GM10266 (cell line): ENCODE measurements at regions not wholly inside any gene's neighbourhood (a gene's known extent, or its start where the extent isn't known, plus 50 kb on each side); places are given as distances from the start of the nearest gene placed in this dataset.
"Not testable (repeated sequence)": the region's sequence is repeated elsewhere in the genome, so short reads cannot be mapped to it uniquely, and the experiment has no call there.

Experiments
- DNase-seq: peaks from one replicate; pipeline ENCODE4 v3.0.0; 2012; ENCODE audit errors: extremely low spot score
- TF ChIP-seq, protein P1 (sequence below): IDR thresholded peaks from 2 replicates; pipeline ENCODE4 v1.5.1; 2012; ENCODE audit warnings: mild to moderate bottlenecking, low read depth; ENCODE audit not compliant: control insufficient read depth, insufficient read depth; ENCODE audit errors: missing control alignments

DNA sequence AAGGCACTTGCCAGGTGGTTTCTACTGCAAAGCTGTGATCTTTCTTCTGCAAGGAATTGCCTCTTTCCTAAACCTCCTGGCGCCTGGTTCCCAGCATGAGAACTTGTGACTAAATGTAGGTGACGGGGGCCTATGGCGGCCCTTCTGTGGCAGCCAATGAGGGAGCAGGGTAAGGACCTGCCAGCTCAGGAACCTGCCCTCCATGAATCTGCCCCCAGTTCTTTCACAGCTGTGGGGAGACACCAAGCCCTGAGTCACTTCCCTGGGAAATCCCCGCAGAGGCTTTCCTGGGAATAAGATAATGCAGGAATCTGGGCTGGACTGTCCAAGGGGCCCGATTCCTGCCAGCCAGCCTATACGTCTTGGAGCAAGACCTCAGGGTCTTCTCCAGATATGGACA, 56.7 kb upstream of the CTNNA1 start:
- TF ChIP-seq, protein P1, sequence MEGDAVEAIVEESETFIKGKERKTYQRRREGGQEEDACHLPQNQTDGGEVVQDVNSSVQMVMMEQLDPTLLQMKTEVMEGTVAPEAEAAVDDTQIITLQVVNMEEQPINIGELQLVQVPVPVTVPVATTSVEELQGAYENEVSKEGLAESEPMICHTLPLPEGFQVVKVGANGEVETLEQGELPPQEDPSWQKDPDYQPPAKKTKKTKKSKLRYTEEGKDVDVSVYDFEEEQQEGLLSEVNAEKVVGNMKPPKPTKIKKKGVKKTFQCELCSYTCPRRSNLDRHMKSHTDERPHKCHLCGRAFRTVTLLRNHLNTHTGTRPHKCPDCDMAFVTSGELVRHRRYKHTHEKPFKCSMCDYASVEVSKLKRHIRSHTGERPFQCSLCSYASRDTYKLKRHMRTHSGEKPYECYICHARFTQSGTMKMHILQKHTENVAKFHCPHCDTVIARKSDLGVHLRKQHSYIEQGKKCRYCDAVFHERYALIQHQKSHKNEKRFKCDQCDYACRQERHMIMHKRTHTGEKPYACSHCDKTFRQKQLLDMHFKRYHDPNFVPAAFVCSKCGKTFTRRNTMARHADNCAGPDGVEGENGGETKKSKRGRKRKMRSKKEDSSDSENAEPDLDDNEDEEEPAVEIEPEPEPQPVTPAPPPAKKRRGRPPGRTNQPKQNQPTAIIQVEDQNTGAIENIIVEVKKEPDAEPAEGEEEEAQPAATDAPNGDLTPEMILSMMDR = no peak
- DNase-seq = no peak

GRCh38 chr5:138695781-138696180, 57.4 kb upstream of the CTNNA1 start:
- TF ChIP-seq, protein P1 = no peak
- no peak for DNase-seq

GRCh38 chr5:138694146-138694545, 59.1 kb upstream of the CTNNA1 start:
- TF ChIP-seq, protein P1 = no peak
- DNase-seq = no peak

DNA sequence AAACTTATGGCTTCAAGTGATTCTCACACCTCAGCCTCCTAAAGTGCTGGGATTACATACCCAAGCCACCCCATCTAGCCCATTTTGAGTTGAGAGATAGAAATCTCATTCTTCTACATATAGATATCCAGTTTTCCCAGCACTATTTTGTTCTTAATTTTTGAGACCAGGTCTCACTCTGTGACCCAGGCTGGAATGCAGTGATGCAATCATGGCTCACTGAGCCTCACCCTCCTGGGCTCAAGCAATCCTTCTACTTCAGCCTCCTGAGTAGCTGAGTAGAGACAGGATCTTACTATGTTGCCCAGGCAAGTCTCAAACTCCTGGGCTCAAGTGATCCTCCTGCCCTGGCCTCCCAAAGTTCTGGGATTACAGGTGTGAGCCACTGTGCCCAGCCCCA, 60.9 kb upstream of the CTNNA1 start:
- TF ChIP-seq, protein P1 = no peak
- no peak for DNase-seq

DNA sequence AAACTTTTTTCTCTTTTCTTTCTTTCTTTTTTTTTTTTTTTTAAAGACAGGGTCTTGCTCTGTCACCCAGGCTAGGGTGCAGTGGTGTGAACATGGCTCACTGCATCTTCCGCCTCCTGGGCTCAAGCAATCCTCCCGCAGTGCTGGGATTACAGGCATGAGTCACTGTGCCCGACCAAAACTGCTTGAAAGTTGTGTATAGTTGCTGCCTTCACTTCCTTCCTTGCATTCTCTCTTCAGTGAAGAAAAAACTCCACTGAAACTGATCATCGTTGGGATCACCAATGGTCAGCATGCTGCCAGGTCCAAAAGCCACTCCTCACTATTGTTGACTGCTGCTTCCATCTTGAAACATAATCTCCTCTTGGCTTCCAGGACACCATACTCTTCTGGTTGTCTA, 66.6 kb upstream of the CTNNA1 start:
- no peak for DNase-seq
- TF ChIP-seq, protein P1 = no peak

GRCh38 chr5:138685193-138685745, 68.0 kb upstream of the CTNNA1 start:
- TF ChIP-seq, protein P1 = no peak
- DNase-seq = no peak

DNA sequence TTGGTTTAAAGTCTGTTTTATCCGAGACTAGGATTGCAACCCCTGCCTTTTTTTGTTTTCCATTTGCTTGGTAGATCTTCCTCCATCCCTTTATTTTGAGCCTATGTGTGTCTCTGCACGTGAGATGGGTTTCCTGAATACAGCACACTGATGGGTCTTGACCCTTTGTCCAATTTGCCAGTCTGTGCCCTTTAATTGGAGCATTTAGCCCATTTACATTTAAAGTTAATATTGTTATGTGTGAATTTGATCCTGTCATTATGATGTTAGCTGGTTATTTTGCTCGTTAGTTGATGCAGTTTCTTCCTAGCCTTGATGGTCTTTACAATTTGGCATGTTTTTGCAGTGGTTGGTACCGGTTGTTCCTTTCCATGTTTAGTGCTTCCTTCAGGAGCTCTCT, 70.8 kb upstream of the CTNNA1 start:
- not testable (repeated sequence) for DNase-seq

DNA sequence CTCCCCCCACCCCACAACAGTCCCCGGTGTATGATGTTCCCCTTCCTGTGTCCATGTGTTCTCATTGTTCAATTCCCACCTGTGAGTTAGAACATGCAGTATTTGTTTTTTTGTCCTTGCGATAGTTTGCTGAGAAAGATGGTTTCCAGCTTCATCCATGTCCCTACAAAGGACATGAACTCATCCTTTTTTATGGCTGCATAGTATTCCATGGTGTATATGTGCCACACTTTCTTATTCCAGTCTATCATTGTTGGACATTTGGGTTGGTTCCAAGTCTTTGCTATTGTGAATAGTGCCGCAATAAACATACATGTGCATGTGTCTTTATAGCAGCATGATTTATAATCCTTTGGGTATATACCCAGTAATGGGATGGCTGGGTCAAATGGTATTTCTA, 74.4 kb upstream of the CTNNA1 start:
- DNase-seq = not testable (repeated sequence)
